ENCODE measurements at regions not wholly inside any gene's neighbourhood (a gene's known extent, or its start where the extent isn't known, plus 50 kb on each side); places are given as distances from the start of the nearest gene placed in this dataset.

GRCh38 chr10:3852147-3852904 is 67.3 kb upstream of the KLF6 start:
- peak; percentile 90 for DNase-seq

- DNase-seq: peak; percentile 93
These were observed 66.3 kb upstream of the KLF6 start for GRCh38 chr10:3850999-3851937.

- DNase-seq: peak; percentile 60
These were observed 64.0 kb upstream of the KLF6 start for GRCh38 chr10:3848775-3849635.

- no peak for DNase-seq
These were observed 63.2 kb upstream of the KLF6 start for GRCh38 chr10:3848005-3848774.

GRCh38 chr10:3846736-3847135 is 61.7 kb upstream of the KLF6 start:
- DNase-seq: no peak

- DNase-seq: no peak
These were observed 59.5 kb upstream of the KLF6 start for GRCh38 chr10:3844491-3845025.

- DNase-seq: no peak
These were observed 53.7 kb upstream of the KLF6 start for GRCh38 chr10:3838460-3839437.

GRCh38 chr10:3837647-3838459 is 52.8 kb upstream of the KLF6 start:
- DNase-seq: no peak

GRCh38 chr10:3836222-3836820 is 51.3 kb upstream of the KLF6 start:
- peak; percentile 61 for DNase-seq

- DNase-seq: peak; percentile 78
These were observed 50.8 kb upstream of the KLF6 start for GRCh38 chr10:3835770-3836169.

- DNase-seq: no peak
These were observed 49.9 kb upstream of the KLF6 start for GRCh38 chr10:3834947-3835346.

Data from OCI-M1 (cell line).